Panc1 (cell line): ENCODE measurements at regions not wholly inside any gene's neighbourhood (a gene's known extent, or its start where the extent isn't known, plus 50 kb on each side); places are given as distances from the start of the nearest gene placed in this dataset.

Experiments
- ATAC-seq: fragments of 200-7000 bp; cut with Tn5 transposase; 2 replicates; pipeline ENCODE4 v1.9.1; 2020; ENCODE audit warnings: mild to moderate bottlenecking, moderate library complexity
- BruUV-seq: library from RNA; stranded (reverse); fragments of 400-500 nt; replicated peaks from 2 replicates; lab custom pipeline; 2021; lab: Mats Ljungman, UMichigan
- CTCF ChIA-PET: fragments of 300-600 bp; sonication (Branson Sonifier 250); formaldehyde crosslinking; loops from one replicate; lab custom pipeline; 2022; ENCODE audit warnings: antibody characterized with exemption; lab: Charles Lee
- POLR2A ChIA-PET: fragments of 300-600 bp; sonication (Branson Sonifier 250); formaldehyde crosslinking; loops from one replicate; lab custom pipeline; 2022; ENCODE audit warnings: antibody characterized with exemption; lab: Charles Lee
- DNase-seq: peaks from one replicate; pipeline ENCODE4 v3.0.0-alpha.2; 2010; ENCODE audit warnings: low read depth, low spot score
- H3K27ac ChIP-seq: 2 replicates; pipeline ENCODE4 v1.5.1; 2011; ENCODE audit warnings: mild to moderate bottlenecking, low read length, inconsistent platforms
- H3K27me3 ChIP-seq: fragments of 200-500 bp; sonication (Bioruptor generic); 2 replicates; pipeline ENCODE4 v1.6.0; 2014; ENCODE audit warnings: low read length, inconsistent platforms; ENCODE audit not compliant: control insufficient read depth, insufficient read depth
- H3K36me3 ChIP-seq: fragments of 200-500 bp; sonication (Bioruptor generic); 2 replicates; pipeline ENCODE4 v1.5.1; 2014; ENCODE audit warnings: inconsistent platforms, mild to moderate bottlenecking, low read length, moderate library complexity; ENCODE audit not compliant: control insufficient read depth, insufficient read depth
- H3K4me1 ChIP-seq: 2 replicates; pipeline ENCODE4 v1.5.1; 2011; ENCODE audit warnings: inconsistent platforms, mild to moderate bottlenecking, low read length, moderate library complexity; ENCODE audit not compliant: control insufficient read depth, insufficient read depth
- H3K4me3 ChIP-seq, 2 experiments: 2 replicates each; pipeline ENCODE4 v1.5.1; 2011 to 2012; ENCODE audit warnings: low read depth in 2 of 2, low read length in 2 of 2, mild to moderate bottlenecking in 2 of 2, inconsistent platforms in 1 of 2, moderate library complexity in 1 of 2
- H3K9me3 ChIP-seq: fragments of 200-500 bp; sonication (Bioruptor generic); 2 replicates; pipeline ENCODE4 v1.5.1; 2014; ENCODE audit warnings: low read depth, mild to moderate bottlenecking, inconsistent platforms, low read length, moderate library complexity; ENCODE audit not compliant: control insufficient read depth, insufficient read depth
- CTCF ChIP-seq: fragments of 450-650 bp; IDR thresholded peaks from 2 replicates; pipeline ENCODE4 v1.5.1; 2017; ENCODE audit warnings: mild to moderate bottlenecking
- POLR2AphosphoS5 ChIP-seq: IDR thresholded peaks from 2 replicates; pipeline ENCODE4 v1.6.1; 2012; ENCODE audit warnings: mild to moderate bottlenecking, low read depth, low read length, moderate library complexity
- REST ChIP-seq, 2 experiments: IDR thresholded peaks; 2 replicates each; pipeline ENCODE4 v1.6.1; 2011 to 2012; ENCODE audit warnings: low read depth in 2 of 2, control low read depth in 1 of 2, low read length in 1 of 2, mild to moderate bottlenecking in 1 of 2, moderate library complexity in 1 of 2; ENCODE audit not compliant: insufficient read depth in 1 of 2
- SIN3A ChIP-seq: IDR thresholded peaks from 2 replicates; pipeline ENCODE4 v1.6.1; 2012; ENCODE audit warnings: low read depth, mild to moderate bottlenecking, low read length, moderate library complexity, borderline replicate concordance; ENCODE audit not compliant: insufficient read depth
- TCF7L2 ChIP-seq: IDR thresholded peaks from 2 replicates; pipeline ENCODE4 v1.6.1; 2011; ENCODE audit warnings: mild to moderate bottlenecking, low read depth, low read length, inconsistent platforms
- in situ Hi-C: cut with HindIII; loops from 2 replicates; pipeline ENCODE4 v1.10.0; 2016; ENCODE audit warnings: low sequenced_read_pairs, low pct_unique_long_range_greater_than_20kb
- intact Hi-C: fragments of 100-400 bp; cut with micrococcal nuclease; formaldehyde crosslinking; loops from one replicate; pipeline ENCODE4 v1.10.0; 2022; ENCODE audit not compliant: unreplicated experiment

GRCh38 chr21:16330908-16331268, 601.1 kb downstream of the USP25 start:
- in situ Hi-C loops: no loop called here
- Histone ChIP-seq H3K27me3 (no peaks in the 10 kb centered on the region), H3K4me3 (no peak overlapping the region), H3K36me3 (no peaks in the 10 kb centered on the region), H3K4me1 (no peaks in the 10 kb centered on the region), H3K27ac (no peak overlapping the region), H3K9me3 (no peaks in the 10 kb centered on the region)
- intact Hi-C loops: no loop called here
- BruUV-seq: no TSS peak
- no peak for DNase-seq
- CTCF ChIA-PET: no interaction called here
- no peak for ATAC-seq
- TF ChIP-seq CTCF: no peak
- POLR2A ChIA-PET: no interaction called here

- TF ChIP-seq SIN3A (no peak), POLR2AphosphoS5 (no peak), CTCF (no peak), REST (IDR thresholded peaks at IDR 0.05; ENCODE audit: insufficient read depth in 1 of 2, low read depth in 2 of 2, low read length in 1 of 2) (no peak), TCF7L2 (no peak)
- Histone ChIP-seq H3K9me3 (no peaks in the 10 kb centered on the region), H3K27me3 (no peaks in the 10 kb centered on the region), H3K27ac (no peak overlapping the region), H3K36me3 (no peaks in the 10 kb centered on the region), H3K4me1 (no peaks in the 10 kb centered on the region), H3K4me3 (no peak overlapping the region)
- in situ Hi-C loops: no loop called here
- intact Hi-C loops: no loop called here
- DNase-seq: no peak
- ChIA-PET CTCF (no interaction called here), POLR2A (no interaction called here)
- BruUV-seq: no TSS peak
- no peak for ATAC-seq
These were observed 607.5 kb downstream of the USP25 start for GRCh38 chr21:16337266-16337665.

- H3K36me3 ChIP-seq: no peaks in the 10 kb centered on the region
- H3K9me3 ChIP-seq: no peaks in the 10 kb centered on the region
- in situ Hi-C loops (no loop called here), intact Hi-C loops (no loop called here)
- ChIA-PET POLR2A (no interaction called here), CTCF (no interaction called here)
- no peak overlapping the region for H3K27ac ChIP-seq
- no peaks in the 10 kb centered on the region for H3K4me1 ChIP-seq
- H3K4me3 ChIP-seq: no peak overlapping the region
- no peak for TF ChIP-seq POLR2AphosphoS5
- H3K27me3 ChIP-seq: no peaks in the 10 kb centered on the region
- no peak for DNase-seq
- BruUV-seq: no TSS peak
- no peak for ATAC-seq
These were observed 613.1 kb downstream of the USP25 start for GRCh38 chr21:16342932-16343331.
